ENCODE measurements at regions not wholly inside any gene's neighbourhood (a gene's known extent, or its start where the extent isn't known, plus 50 kb on each side); places are given as distances from the start of the nearest gene placed in this dataset.
"Not testable (repeated sequence)": the region's sequence is repeated elsewhere in the genome, so short reads cannot be mapped to it uniquely, and the experiment has no call there.

- TF ChIP-seq Cebpa-rat (IDR thresholded peaks at IDR 0.05) = peak in 9 of 11 experiments; percentile 25 to 89 (median 62); a peak in 11 of 22 replicates
- not testable (repeated sequence) for H3K36me3 ChIP-seq; H3K27me3 ChIP-seq; H3K9me3 ChIP-seq (replicated peaks in 1 of 11); H4K20me1 ChIP-seq
- H3K4me3 ChIP-seq = peak overlapping the region in 3 of 10 experiments; percentile 25 to 44 (median 28); a peak in 4 of 20 replicates
- H3K27ac ChIP-seq = peak overlapping the region; percentile 58 to 87 (median 81); a peak in 21 of 22 replicates
- peak overlapping the region; percentile 51 to 72 (median 63); a peak in 19 of 22 replicates for H3K9ac ChIP-seq
- peak overlapping the region; percentile 50 to 81 (median 69) for H3K4me2 ChIP-seq
- H3K4me1 ChIP-seq = peaks cover 77 to 92% (median 85%) of the 10 kb centered on the region in 10 experiments
Observed at GRCh38 chr16:21358261-21358795, 80.2 kb upstream of the CRYM start.

- peaks cover 60 to 72% (median 65%) of the 10 kb centered on the region in 10 experiments for H3K4me1 ChIP-seq
- not testable (repeated sequence) for H3K36me3 ChIP-seq; H3K4me3 ChIP-seq; H4K20me1 ChIP-seq; H3K27me3 ChIP-seq; H3K9me3 ChIP-seq (replicated peaks in 1 of 11)
- H3K4me2 ChIP-seq = peak overlapping the region; percentile 78 to 87 (median 84)
- peak overlapping the region in 10 of 11 experiments; percentile 45 to 87 (median 80); a peak in 18 of 22 replicates for H3K27ac ChIP-seq
- H3K9ac ChIP-seq = peak overlapping the region in 6 of 11 experiments; percentile 14 to 54 (median 51); a peak in 9 of 22 replicates
Observed at GRCh38 chr16:21356308-21356707, 78.2 kb upstream of the CRYM start.

- H3K9me3 ChIP-seq (replicated peaks in 1 of 11); H3K27ac ChIP-seq; H3K4me3 ChIP-seq; H4K20me1 ChIP-seq; H3K27me3 ChIP-seq; H3K36me3 ChIP-seq; H3K9ac ChIP-seq; H3K4me2 ChIP-seq: not testable (repeated sequence)
- H3K4me1 ChIP-seq = peaks cover 20 to 39% (median 32%) of the 10 kb centered on the region in 10 experiments
Observed at GRCh38 chr16:21351433-21351832, 73.3 kb upstream of the CRYM start.

- peaks cover 14 to 36% (median 27%) of the 10 kb centered on the region in 10 experiments for H3K4me1 ChIP-seq
- H3K27me3 ChIP-seq; H3K36me3 ChIP-seq; H3K27ac ChIP-seq; H3K4me2 ChIP-seq; H3K9ac ChIP-seq; H3K9me3 ChIP-seq (replicated peaks in 1 of 11); H3K4me3 ChIP-seq; H4K20me1 ChIP-seq: not testable (repeated sequence)
Observed at GRCh38 chr16:21350851-21351250, 72.8 kb upstream of the CRYM start.

- peaks cover 2 to 21% (median 12%) of the 10 kb centered on the region in 10 experiments; a peak in 19 of 20 replicates for H3K4me1 ChIP-seq
- H3K27ac ChIP-seq; H4K20me1 ChIP-seq; H3K27me3 ChIP-seq; H3K36me3 ChIP-seq; H3K9me3 ChIP-seq (replicated peaks in 1 of 11); H3K4me2 ChIP-seq; H3K4me3 ChIP-seq; H3K9ac ChIP-seq: not testable (repeated sequence)
Observed at GRCh38 chr16:21349336-21349735, 71.2 kb upstream of the CRYM start.

GRCh38 chr16:21348815-21349214, 70.7 kb upstream of the CRYM start:
- H3K9me3 ChIP-seq (replicated peaks in 1 of 11); H3K27me3 ChIP-seq; H3K27ac ChIP-seq; H3K4me2 ChIP-seq; H4K20me1 ChIP-seq; H3K9ac ChIP-seq; H3K4me3 ChIP-seq; H3K36me3 ChIP-seq: not testable (repeated sequence)
- peaks cover 0 to 16% (median 8%) of the 10 kb centered on the region in 10 experiments; a peak in 11 of 20 replicates for H3K4me1 ChIP-seq

GRCh38 chr16:21347538-21347937, 69.4 kb upstream of the CRYM start:
- H3K27ac ChIP-seq; H4K20me1 ChIP-seq; H3K9me3 ChIP-seq (replicated peaks in 1 of 11); H3K36me3 ChIP-seq; H3K9ac ChIP-seq; H3K27me3 ChIP-seq; H3K4me3 ChIP-seq: not testable (repeated sequence)
- Histone ChIP-seq H3K4me1 (peaks cover 0 to 16% (median 8%) of the 10 kb centered on the region in 10 experiments; a peak in 11 of 20 replicates), H3K4me2 (peak overlapping the region in 4 of 11 experiments; percentile 15 to 42 (median 17); a peak in 2 of 22 replicates)

GRCh38 chr16:21346756-21347491, 68.8 kb upstream of the CRYM start:
- H3K27me3 ChIP-seq; H3K27ac ChIP-seq; H3K4me3 ChIP-seq; H3K9me3 ChIP-seq (replicated peaks in 1 of 11); H3K36me3 ChIP-seq; H3K9ac ChIP-seq; H4K20me1 ChIP-seq: not testable (repeated sequence)
- Histone ChIP-seq H3K4me1 (peaks cover 0 to 16% (median 8%) of the 10 kb centered on the region in 10 experiments; a peak in 11 of 20 replicates), H3K4me2 (peak overlapping the region in 5 of 11 experiments; percentile 15 to 42 (median 18); a peak in 5 of 22 replicates)

- H3K9ac ChIP-seq; H4K20me1 ChIP-seq; H3K27ac ChIP-seq; H3K4me3 ChIP-seq; H3K9me3 ChIP-seq (replicated peaks in 1 of 11); H3K4me2 ChIP-seq; H3K36me3 ChIP-seq; H3K27me3 ChIP-seq: not testable (repeated sequence)
- H3K4me1 ChIP-seq = peaks cover 0 to 13% (median 8%) of the 10 kb centered on the region in 10 experiments; a peak in 11 of 20 replicates
Observed at GRCh38 chr16:21344361-21344912, 66.3 kb upstream of the CRYM start.

GRCh38 chr16:21341101-21341500, 63.0 kb upstream of the CRYM start:
- H3K27ac ChIP-seq = no peak overlapping the region
- H3K4me1 ChIP-seq = peaks cover 0 to 4% (median 0%) of the 10 kb centered on the region in 10 experiments; a peak in 3 of 20 replicates
- no peak overlapping the region for H3K4me3 ChIP-seq
- peaks cover 0 to 4% (median 0%) of the 10 kb centered on the region in 11 experiments; a peak in 1 of 22 replicates for H3K36me3 ChIP-seq
- peaks cover 0 to 7% (median 0%) of the 10 kb centered on the region in 11 experiments; a peak in 2 of 22 replicates for H3K9me3 ChIP-seq (replicated peaks in 1 of 11)
- H4K20me1 ChIP-seq = no peaks in the 10 kb centered on the region
- no peak overlapping the region for H3K9ac ChIP-seq
- TF ChIP-seq Cebpa-rat (IDR thresholded peaks at IDR 0.05) = no peak
- no peak overlapping the region for H3K4me2 ChIP-seq
- H3K27me3 ChIP-seq = no peaks in the 10 kb centered on the region

All from BLaER1 treated with 17β-estradiol and CSF1 and Interleukin-3, amounts not matched to agents 10 nM and 100 nM (cell line).